LNCAP (cell line): ENCODE measurements at regions not wholly inside any gene's neighbourhood (a gene's known extent, or its start where the extent isn't known, plus 50 kb on each side); places are given as distances from the start of the nearest gene placed in this dataset.

ENCODE experiments used
- TF ChIP-seq, protein P1 (sequence below): fragments of 450-650 bp; IDR thresholded peaks from 2 replicates; pipeline ENCODE4 v1.5.1; 2017; ENCODE audit warnings: mild to moderate bottlenecking

GRCh38 chr2:179351057-179351456 lies 86.4 kb upstream of the SESTD1 start:
- TF ChIP-seq, protein P1, sequence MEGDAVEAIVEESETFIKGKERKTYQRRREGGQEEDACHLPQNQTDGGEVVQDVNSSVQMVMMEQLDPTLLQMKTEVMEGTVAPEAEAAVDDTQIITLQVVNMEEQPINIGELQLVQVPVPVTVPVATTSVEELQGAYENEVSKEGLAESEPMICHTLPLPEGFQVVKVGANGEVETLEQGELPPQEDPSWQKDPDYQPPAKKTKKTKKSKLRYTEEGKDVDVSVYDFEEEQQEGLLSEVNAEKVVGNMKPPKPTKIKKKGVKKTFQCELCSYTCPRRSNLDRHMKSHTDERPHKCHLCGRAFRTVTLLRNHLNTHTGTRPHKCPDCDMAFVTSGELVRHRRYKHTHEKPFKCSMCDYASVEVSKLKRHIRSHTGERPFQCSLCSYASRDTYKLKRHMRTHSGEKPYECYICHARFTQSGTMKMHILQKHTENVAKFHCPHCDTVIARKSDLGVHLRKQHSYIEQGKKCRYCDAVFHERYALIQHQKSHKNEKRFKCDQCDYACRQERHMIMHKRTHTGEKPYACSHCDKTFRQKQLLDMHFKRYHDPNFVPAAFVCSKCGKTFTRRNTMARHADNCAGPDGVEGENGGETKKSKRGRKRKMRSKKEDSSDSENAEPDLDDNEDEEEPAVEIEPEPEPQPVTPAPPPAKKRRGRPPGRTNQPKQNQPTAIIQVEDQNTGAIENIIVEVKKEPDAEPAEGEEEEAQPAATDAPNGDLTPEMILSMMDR, result no peak

DNA sequence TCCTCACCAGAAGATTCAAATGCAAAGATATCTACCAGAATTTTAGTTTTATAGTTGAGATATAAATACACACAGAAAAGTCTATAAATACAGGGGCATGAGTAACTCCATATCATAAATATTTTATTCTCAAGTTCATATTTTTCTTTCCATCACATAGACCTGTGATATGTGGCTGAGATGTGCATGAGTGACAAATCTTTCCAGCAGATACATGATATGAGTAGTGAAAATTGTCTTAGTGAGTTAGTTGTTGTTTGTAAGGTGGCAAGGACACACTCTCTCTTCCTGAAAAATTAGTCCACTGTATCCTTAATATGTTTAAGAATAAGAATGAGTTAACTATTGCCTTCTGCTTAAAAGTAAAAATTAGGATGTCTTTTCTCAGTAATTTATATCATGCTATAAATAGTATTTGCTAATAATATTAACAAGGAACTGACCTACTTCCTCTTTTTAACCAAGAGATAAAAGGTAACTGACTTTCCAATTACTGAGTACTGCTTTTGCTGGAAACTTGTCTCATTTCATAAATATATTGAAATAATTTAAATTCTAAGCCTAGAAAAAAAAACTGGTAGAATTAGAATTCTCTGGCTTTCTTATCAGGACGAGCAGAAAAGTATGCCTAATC lies 85.2 kb upstream of the SESTD1 start:
- TF ChIP-seq, protein P1, result no peak

- TF ChIP-seq, protein P1, result no peak
These were observed 84.3 kb upstream of the SESTD1 start for GRCh38 chr2:179348906-179349305.

DNA sequence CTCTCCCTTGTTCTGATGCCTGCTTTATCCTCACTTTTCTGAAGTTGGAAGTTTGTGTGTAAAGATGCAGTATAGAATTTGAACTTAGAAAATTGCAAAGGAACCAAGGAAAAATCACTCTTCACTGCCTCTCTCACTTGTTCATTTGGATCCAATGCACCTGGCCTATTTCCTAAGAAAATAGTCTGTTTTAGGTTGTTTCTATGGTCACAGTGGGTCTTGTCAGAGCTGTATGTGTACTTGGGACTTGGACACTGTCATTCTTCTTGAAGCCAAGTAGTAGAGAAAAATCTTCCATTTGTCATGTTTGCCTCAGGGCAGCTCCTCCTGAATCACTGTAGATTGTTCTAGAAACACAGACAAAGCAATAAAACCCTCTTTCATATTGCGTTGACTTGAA lies 80.3 kb upstream of the SESTD1 start:
- TF ChIP-seq, protein P1, result no peak

DNA sequence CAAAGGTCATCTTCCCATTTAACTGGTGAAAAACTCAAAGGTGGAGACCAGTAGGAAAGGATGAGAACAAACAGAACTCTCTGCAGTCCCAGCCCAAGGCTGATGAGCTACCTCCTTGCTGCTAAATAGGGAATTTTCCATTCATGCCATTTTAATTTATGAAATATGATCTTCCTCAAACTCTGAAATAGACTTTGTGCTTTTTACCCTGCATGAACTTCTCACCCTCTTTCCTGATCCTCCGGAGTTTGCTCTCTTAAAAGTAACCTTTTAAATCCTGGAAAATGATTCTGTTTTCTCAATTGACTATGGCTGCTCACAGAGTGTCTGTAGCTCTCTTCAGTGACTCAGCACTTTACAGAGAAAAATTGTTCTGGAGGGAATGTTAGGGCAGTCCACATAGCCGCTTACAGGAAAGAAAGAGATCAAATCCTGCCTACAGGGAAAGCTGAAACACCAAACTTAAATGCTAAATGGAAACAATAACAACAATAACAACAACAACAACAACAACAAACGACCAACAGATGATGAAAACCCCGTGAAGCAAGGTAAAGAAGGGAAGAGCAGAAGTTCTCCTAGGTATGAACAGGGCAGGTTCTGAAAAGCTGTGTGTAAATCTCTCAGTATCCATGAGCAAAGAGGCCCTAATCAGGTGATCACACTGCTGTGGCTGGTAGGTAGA lies 79.8 kb upstream of the SESTD1 start:
- TF ChIP-seq, protein P1, result no peak

DNA sequence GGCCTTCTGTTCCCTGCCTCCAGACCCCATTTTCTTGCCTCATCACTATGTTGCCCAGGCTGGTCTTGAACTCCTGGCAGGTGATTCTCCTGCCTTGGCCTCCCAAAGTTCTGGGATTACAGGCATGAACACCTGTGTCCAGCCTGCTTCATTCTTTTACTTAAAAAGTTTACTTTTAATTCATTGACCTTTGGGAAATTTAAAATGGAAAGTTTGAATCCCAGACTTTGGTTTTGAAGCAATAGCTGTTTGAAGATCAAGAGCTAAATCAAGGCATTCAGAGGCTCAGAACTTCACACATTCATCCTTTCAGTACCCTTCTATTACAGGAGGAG lies 79.3 kb upstream of the SESTD1 start:
- TF ChIP-seq, protein P1, result no peak

DNA sequence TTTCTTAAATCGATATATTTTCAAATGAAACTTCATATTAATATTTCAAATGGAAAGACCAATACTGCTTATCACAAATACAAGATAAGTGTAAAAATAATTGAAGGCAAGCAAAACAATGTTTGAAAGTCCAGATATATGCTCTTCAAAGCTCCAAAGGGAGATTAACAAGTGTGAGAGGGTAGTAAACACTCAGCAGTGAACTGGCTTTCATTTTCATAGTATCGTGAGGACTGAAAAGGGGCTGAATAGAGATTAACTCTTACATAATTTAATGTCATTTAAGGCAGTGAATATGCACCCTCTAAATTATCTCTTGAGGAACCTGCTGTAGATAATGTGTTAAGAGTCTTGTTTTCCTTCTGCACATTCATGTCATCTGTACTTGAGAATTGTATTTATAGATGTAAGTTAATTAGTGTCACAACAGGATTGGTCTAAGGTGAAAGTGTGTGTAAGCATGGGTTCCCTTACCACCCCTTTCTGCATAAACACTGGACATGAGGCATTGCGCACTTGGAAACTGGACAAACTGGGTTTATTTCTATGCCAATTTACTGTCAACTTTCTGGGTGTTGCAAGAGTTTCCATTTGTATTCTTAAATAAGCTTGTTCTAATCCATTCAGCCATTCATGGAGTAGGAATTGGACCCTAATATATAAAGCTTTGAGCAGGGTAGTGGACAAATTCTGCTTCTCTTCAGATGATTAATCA lies 76.7 kb upstream of the SESTD1 start:
- TF ChIP-seq, protein P1, result no peak
